PC-3 (cell line): ENCODE measurements at regions not wholly inside any gene's neighbourhood (a gene's known extent, or its start where the extent isn't known, plus 50 kb on each side); places are given as distances from the start of the nearest gene placed in this dataset.

Source experiments
- CTCF ChIP-seq: fragments of 300-600 bp; sonication (generic); conservative IDR thresholded peaks from 2 replicates; pipeline ENCODE4 v1.5.1; 2017; ENCODE audit warnings: antibody characterized with exemption, low read depth, mild to moderate bottlenecking, low read length
- EZH2phosphoT487 ChIP-seq: fragments of 300-600 bp; sonication (generic); IDR thresholded peaks from 2 replicates; pipeline ENCODE4 v1.6.1; 2018; ENCODE audit warnings: mild to moderate bottlenecking, antibody characterized with exemption, low read length, borderline replicate concordance

GRCh38 chr6:134588267-134588666, 270.4 kb upstream of the SGK1 start:
- TF ChIP-seq CTCF = no peak
- no peak for TF ChIP-seq EZH2phosphoT487
